K562 (cell line): ENCODE measurements at regions not wholly inside any gene's neighbourhood (a gene's known extent, or its start where the extent isn't known, plus 50 kb on each side); places are given as distances from the start of the nearest gene placed in this dataset.

ENCODE experiments used
- ATAC-seq: fragments of 200-7000 bp; cut with Tn5 transposase; 3 replicates; pipeline ENCODE4 v1.9.1; 2020; ENCODE audit warnings: moderate library complexity
- BruUV-seq: library from RNA; stranded (reverse); fragments of 400-500 nt; replicated peaks from 2 replicates; lab custom pipeline; 2021; lab: Mats Ljungman, UMichigan
- CTCF ChIA-PET: fragments of 300-600 bp; formaldehyde crosslinking; extraction: SDS; loops from one replicate; lab custom pipeline; 2021; ENCODE audit warnings: low intra/inter-chr PET ratio; lab: Yijun Ruan, JAX
- POLR2A ChIA-PET: fragments of 300-600, 350-650 bp; sonication (Branson Sonifier 250); formaldehyde crosslinking; extraction: SDS; loops from one replicate; lab custom pipeline; 2021; ENCODE audit warnings: antibody characterized with exemption, inconsistent platforms; lab: Yijun Ruan, JAX
- DNase-seq, 4 experiments: peaks; one replicate each; pipeline versions ENCODE4 v3.0.0 to v3.0.0-alpha.2; 2011 to 2018; ENCODE audit warnings: low spot score in 3 of 4, mixed read lengths in 3 of 4; ENCODE audit errors: extremely low read depth in 1 of 4
- FAIRE-seq: peaks from 2 replicates; lab custom pipeline; 2011; peaks lifted over from hg19 to GRCh38; lab: Jason Lieb, UNC
- H2AFZ ChIP-seq: 2 replicates; pipeline ENCODE4 v1.6.0; 2011; ENCODE audit warnings: low read depth, low read length, control low read depth, inconsistent platforms
- H3K27ac ChIP-seq: fragments of 200-600 bp; 3 replicates; pipeline ENCODE4 v1.8.0; 2011; ENCODE audit warnings: low read depth, mild to moderate bottlenecking, control low read depth, inconsistent platforms, low read length, moderate library complexity, mixed read lengths; ENCODE audit errors: extremely low read depth
- H3K27me3 ChIP-seq, 2 experiments: fragments of 300-600 bp in 1 of 2; 2 replicates in 1 of 2; 3 replicates in 1 of 2; pipeline versions ENCODE4 v1.6.0 to v1.8.0; 2011; ENCODE audit warnings: inconsistent platforms in 2 of 2, low read length in 2 of 2, mild to moderate bottlenecking in 1 of 2, mixed read lengths in 1 of 2, moderate library complexity in 1 of 2; ENCODE audit not compliant: control insufficient read depth in 2 of 2, insufficient read depth in 2 of 2
- H3K36me3 ChIP-seq: fragments of 300-600 bp; 3 replicates; pipeline ENCODE4 v1.8.0; 2011; ENCODE audit warnings: mild to moderate bottlenecking, low read length, inconsistent platforms; ENCODE audit not compliant: control insufficient read depth, insufficient read depth
- H3K4me1 ChIP-seq, 2 experiments: fragments of 200-600 bp in 1 of 2; replicated peaks in 1 of 2; 2 replicates in 1 of 2; 3 replicates in 1 of 2; pipeline versions ENCODE4 v1.5.1 to v1.8.0; 2011; ENCODE audit warnings: inconsistent platforms in 2 of 2, low read length in 2 of 2, mild to moderate bottlenecking in 1 of 2, mixed read lengths in 1 of 2, moderate library complexity in 1 of 2; ENCODE audit not compliant: control insufficient read depth in 2 of 2, insufficient read depth in 2 of 2
- H3K4me2 ChIP-seq: 2 replicates; pipeline ENCODE4 v1.6.1; 2011; ENCODE audit warnings: low read length, control low read depth, inconsistent platforms, mixed read lengths; ENCODE audit not compliant: insufficient read depth
- H3K4me3 ChIP-seq: fragments of 200-600 bp; sonication (generic), shearing (Covaris generic); 2 replicates; pipeline ENCODE4 v1.5.1; 2016; ENCODE audit warnings: control low read depth, inconsistent platforms
- H3K79me2 ChIP-seq: fragments of 200-600 bp; 3 replicates; pipeline ENCODE4 v1.8.0; 2011; ENCODE audit warnings: low read length, inconsistent platforms; ENCODE audit not compliant: control insufficient read depth, insufficient read depth
- H3K9ac ChIP-seq, 2 experiments: 2 replicates each; pipeline versions ENCODE4 v1.6.0 to v1.6.1; 2011; ENCODE audit warnings: low read depth in 2 of 2, low read length in 2 of 2, control low read depth in 1 of 2, inconsistent platforms in 1 of 2, mild to moderate bottlenecking in 1 of 2, mixed read lengths in 1 of 2; ENCODE audit not compliant: insufficient read depth in 1 of 2
- H3K9me1 ChIP-seq: one replicate; pipeline ENCODE4 v1.6.0; 2011; ENCODE audit warnings: inconsistent platforms, mild to moderate bottlenecking, low read length, moderate library complexity; ENCODE audit not compliant: control insufficient read depth, insufficient read depth
- H3K9me3 ChIP-seq: replicated peaks from 2 replicates; pipeline ENCODE4 v1.5.1; 2011; ENCODE audit warnings: low read depth, low read length, inconsistent platforms; ENCODE audit not compliant: control insufficient read depth, insufficient read depth
- H4K20me1 ChIP-seq: replicated peaks from 2 replicates; pipeline ENCODE4 v1.6.1; 2011; ENCODE audit warnings: low read length, inconsistent platforms, mixed read lengths; ENCODE audit not compliant: control insufficient read depth, insufficient read depth
- POLR2B ChIP-seq: fragments of 450-650 bp; IDR thresholded peaks from 2 replicates; pipeline ENCODE4 v1.6.1; 2018; ENCODE audit warnings: low read depth; ENCODE audit not compliant: partially characterized antibody
- TRIM24 ChIP-seq, 2 experiments: fragments of 450-650 bp; IDR thresholded peaks; 2 replicates each; pipeline ENCODE4 v1.6.1; 2016
- ZNF140 ChIP-seq: fragments of 250-450 bp; sonication (Bioruptor Pico); IDR thresholded peaks from 2 replicates; pipeline ENCODE4 v1.8.0; 2021; ENCODE audit warnings: moderate library complexity, mild to moderate bottlenecking, inconsistent platforms
- WGBS: fragments of 100-300 bp; shearing (Covaris generic); methylation state at CpG from one replicate; pipeline ENCODE4 v1.1.6; 2016; ENCODE audit warnings: low coverage, mixed read lengths; ENCODE audit not compliant: insufficient coverage; ENCODE audit errors: missing lambda C conversion rate; 5-methylcytosine and 5-hydroxymethylcytosine counted together
- in situ Hi-C: fragments of 300-500 bp; cut with MboI; formaldehyde crosslinking; loops from 4 replicates; pipeline ENCODE4 v1.15.0; 2018; ENCODE audit warnings: inconsistent platforms, mixed read lengths
- intact Hi-C: fragments of 100-400 bp; cut with micrococcal nuclease; formaldehyde crosslinking; loops from 2 replicates; pipeline ENCODE4 v1.14.2; 2022
- TF ChIP-seq, protein P1 (sequence below), 2 experiments: fragments of 450-650 bp; IDR thresholded peaks; 2 replicates each; pipeline ENCODE4 v1.6.1; 2016; ENCODE audit warnings: mild to moderate bottlenecking in 2 of 2, borderline replicate concordance in 1 of 2, low read depth in 1 of 2, moderate library complexity in 1 of 2

DNA sequence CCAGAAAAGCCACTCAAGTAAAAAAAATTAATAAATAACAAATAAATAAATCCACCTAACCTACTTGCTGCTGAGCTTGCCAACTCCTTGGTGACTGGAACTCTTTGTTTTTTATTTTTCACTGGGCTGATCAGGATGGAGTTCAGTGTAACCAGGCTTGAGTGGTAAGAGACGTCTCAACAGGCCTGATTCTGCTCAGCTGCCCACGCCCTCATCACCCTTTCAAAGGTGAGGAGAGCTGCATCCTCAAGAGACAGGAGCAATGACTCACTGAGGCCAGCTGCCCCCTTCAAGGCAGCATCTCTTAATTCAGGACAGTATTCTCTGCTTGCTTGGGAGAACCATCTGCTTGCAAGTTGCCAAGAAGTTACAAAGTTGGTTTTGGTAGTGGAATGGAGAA lies 111.9 kb upstream of the CPM start:
- BruUV-seq = no TSS peak
- FAIRE-seq = no peak
- Histone ChIP-seq H3K9me1 (no peaks in the 10 kb centered on the region), H3K36me3 (no peaks in the 10 kb centered on the region), H3K27me3 (peaks cover 0 to 15% of the 10 kb centered on the region in 2 experiments; a peak in 2 of 5 replicates), H3K27ac (no peak overlapping the region), H4K20me1 (no peaks in the 10 kb centered on the region), H2AFZ (no peak overlapping the region), H3K4me2 (no peak overlapping the region), H3K9me3 (no peaks in the 10 kb centered on the region), H3K4me3 (no peak overlapping the region), H3K9ac (no peak overlapping the region), H3K4me1 (no peaks in the 10 kb centered on the region), H3K79me2 (no peaks in the 10 kb centered on the region)
- ChIA-PET POLR2A (interaction anchor here (1.3 kb wide), 1 partner anchor 13 kb away, joined by 4 read pairs; no protein-coding TSS in a partner anchor), CTCF (no interaction called here)
- no peak for DNase-seq
- ATAC-seq = no peak
- TF ChIP-seq POLR2B (no peak), ZNF140 (CRISPR knock-in tag) (no peak), TRIM24 (IDR thresholded peaks at IDR 0.05) (no peak)
- TF ChIP-seq, protein P1, sequence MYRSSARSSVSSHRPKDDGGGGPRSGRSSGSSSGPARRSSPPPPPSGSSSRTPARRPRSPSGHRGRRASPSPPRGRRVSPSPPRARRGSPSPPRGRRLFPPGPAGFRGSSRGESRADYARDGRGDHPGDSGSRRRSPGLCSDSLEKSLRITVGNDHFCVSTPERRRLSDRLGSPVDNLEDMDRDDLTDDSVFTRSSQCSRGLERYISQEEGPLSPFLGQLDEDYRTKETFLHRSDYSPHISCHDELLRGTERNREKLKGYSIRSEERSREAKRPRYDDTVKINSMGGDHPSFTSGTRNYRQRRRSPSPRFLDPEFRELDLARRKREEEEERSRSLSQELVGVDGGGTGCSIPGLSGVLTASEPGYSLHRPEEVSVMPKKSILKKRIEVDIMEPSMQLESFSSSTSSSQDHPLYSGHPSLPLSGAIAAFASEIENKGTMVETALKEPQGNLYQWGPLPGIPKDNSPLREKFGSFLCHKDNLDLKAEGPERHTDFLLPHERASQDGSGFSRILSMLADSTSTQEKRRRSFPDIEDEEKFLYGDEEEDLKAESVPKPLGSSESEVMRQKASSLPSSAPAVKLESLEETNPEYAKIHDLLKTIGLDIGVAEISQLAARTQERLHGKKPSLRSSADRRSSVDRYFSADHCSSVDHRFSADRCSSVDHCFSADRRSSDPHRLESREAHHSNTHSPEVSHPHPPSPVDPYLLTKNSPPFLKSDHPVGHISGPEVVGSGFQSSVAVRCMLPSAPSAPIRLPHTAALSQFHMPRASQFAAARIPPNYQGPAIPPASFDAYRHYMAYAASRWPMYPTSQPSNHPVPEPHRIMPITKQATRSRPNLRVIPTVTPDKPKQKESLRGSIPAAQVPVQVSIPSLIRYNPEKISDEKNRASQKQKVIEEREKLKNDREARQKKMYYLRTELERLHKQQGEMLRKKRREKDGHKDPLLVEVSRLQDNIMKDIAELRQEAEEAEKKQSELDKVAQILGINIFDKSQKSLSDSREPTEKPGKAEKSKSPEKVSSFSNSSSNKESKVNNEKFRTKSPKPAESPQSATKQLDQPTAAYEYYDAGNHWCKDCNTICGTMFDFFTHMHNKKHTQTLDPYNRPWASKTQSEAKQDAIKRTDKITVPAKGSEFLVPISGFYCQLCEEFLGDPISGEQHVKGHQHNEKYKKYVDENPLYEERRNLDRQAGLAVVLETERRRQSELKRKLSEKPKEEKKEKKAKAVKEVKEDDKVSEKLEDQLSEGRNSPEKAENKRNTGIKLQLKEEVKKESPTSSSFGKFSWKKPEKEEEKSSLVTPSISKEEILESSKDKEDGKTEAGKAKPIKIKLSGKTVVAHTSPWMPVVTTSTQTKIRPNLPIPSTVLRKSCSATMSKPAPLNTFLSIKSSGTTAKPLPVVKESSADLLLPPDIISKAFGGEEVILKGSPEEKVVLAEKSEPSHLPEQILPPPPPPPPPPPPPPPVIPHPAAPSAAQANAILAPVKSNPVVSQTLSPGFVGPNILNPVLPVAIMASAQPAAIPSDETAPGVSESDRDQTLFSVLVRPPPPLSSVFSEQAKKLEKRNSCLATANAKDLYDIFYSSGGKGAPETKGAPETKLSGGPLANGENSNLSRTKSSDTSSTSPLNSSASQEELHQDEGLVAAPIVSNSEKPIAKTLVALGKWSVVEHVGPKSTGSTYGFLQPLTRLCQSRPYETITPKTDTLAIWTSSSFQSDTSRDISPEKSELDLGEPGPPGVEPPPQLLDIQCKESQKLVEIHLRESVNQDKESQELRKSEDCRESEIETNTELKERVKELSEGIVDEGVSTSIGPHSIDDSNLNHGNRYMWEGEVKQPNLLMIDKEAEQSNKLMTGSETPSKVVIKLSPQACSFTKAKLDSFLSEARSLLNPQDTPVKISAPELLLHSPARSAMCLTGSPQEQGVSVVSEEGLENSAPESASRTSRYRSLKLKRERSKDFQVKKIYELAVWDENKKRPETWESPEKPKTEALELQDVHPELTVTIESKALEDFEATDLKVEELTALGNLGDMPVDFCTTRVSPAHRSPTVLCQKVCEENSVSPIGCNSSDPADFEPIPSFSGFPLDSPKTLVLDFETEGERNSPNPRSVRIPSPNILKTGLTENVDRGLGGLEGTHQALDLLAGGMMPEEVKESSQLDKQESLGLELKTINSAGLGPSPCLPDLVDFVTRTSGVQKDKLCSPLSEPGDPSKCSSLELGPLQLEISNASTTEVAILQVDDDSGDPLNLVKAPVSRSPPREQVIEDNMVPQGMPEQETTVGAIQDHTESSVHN (IDR thresholded peaks at IDR 0.05; ENCODE audit: borderline replicate concordance in 1 of 2, low read depth in 1 of 2) = no peak
- in situ Hi-C loops (no loop called here), intact Hi-C loops (no loop called here)
- 4% methylated on average over 2 of the region's 2 CpGs for WGBS
